Gastrocnemius medialis (tissue), 4 donors: ENCODE measurements at regions not wholly inside any gene's neighbourhood (a gene's known extent, or its start where the extent isn't known, plus 50 kb on each side); places are given as distances from the start of the nearest gene placed in this dataset.

Source experiments
- POLR2A ChIP-seq, 2 donors: fragments of 450-650 bp; IDR thresholded peaks; one replicate each; pipeline ENCODE4 v1.6.1; 2017; ENCODE audit warnings: antibody characterized with exemption in 2 of 2, mild to moderate bottlenecking in 2 of 2, moderate library complexity in 2 of 2
- TF ChIP-seq, protein P1 (sequence below), 5 experiments: fragments of 450-650 bp in 3 of 5; fragments of 200-600 bp in 2 of 5; sonication (generic) in 2 of 5; IDR thresholded peaks in 4 of 5; conservative IDR thresholded peaks in 1 of 5; 1 replicate in 4 of 5; 2 replicates in 1 of 5; pipeline ENCODE4 v1.5.1; 2016 to 2019; ENCODE audit warnings: antibody characterized with exemption in 5 of 5, mild to moderate bottlenecking in 3 of 5, moderate library complexity in 3 of 5

DNA sequence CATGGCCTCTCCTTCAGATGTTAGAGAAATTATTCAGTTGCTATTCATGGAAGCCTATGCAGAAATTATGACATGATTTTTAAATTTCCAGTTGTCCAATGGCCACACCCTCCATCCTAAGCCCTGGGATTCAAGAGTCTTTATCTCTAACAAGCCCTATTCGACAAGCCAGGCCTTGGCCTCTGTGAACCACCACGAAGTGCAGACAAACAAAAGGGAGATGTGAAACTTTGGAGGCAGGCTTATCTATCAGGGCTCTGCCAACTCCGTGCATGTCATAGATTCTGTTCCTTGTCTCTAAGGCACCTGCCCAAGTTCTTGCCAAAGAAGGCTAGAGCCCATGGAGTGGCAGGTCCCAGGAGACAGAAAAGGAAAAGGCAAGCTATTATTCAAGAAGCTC, 212.4 kb upstream of the ADAMTS9 start:
- no peak for TF ChIP-seq POLR2A (IDR thresholded peaks at IDR 0.05)
- TF ChIP-seq, protein P1, sequence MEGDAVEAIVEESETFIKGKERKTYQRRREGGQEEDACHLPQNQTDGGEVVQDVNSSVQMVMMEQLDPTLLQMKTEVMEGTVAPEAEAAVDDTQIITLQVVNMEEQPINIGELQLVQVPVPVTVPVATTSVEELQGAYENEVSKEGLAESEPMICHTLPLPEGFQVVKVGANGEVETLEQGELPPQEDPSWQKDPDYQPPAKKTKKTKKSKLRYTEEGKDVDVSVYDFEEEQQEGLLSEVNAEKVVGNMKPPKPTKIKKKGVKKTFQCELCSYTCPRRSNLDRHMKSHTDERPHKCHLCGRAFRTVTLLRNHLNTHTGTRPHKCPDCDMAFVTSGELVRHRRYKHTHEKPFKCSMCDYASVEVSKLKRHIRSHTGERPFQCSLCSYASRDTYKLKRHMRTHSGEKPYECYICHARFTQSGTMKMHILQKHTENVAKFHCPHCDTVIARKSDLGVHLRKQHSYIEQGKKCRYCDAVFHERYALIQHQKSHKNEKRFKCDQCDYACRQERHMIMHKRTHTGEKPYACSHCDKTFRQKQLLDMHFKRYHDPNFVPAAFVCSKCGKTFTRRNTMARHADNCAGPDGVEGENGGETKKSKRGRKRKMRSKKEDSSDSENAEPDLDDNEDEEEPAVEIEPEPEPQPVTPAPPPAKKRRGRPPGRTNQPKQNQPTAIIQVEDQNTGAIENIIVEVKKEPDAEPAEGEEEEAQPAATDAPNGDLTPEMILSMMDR (IDR thresholded peaks at IDR 0.05 in 4 of 5, conservative IDR thresholded peaks at IDR 0.05 in 1 of 5), result no peak
